ENCODE measurements at regions not wholly inside any gene's neighbourhood (a gene's known extent, or its start where the extent isn't known, plus 50 kb on each side); places are given as distances from the start of the nearest gene placed in this dataset.

GRCh38 chr5:3006526-3006925, 255.0 kb upstream of the IRX2 start:
- no peak for DNase-seq (ENCODE audit: low read depth in 4 of 4, low spot score in 3 of 4)

GRCh38 chr5:3004361-3005080, 253.0 kb upstream of the IRX2 start:
- no peak for DNase-seq (ENCODE audit: low read depth in 4 of 4, low spot score in 3 of 4)

GRCh38 chr5:3002230-3002629, 250.8 kb upstream of the IRX2 start:
- DNase-seq (ENCODE audit: low read depth in 4 of 4, low spot score in 3 of 4) = no peak

GRCh38 chr5:3000631-3001030, 249.2 kb upstream of the IRX2 start:
- no peak for DNase-seq (ENCODE audit: low read depth in 4 of 4, low spot score in 3 of 4)

GRCh38 chr5:2999926-3000325, 248.4 kb upstream of the IRX2 start:
- no peak for DNase-seq (ENCODE audit: low read depth in 4 of 4, low spot score in 3 of 4)

- no peak for DNase-seq (ENCODE audit: low read depth in 4 of 4, low spot score in 3 of 4)
These were observed 246.6 kb upstream of the IRX2 start for GRCh38 chr5:2998106-2998505.

GRCh38 chr5:2997179-2997578, 245.7 kb upstream of the IRX2 start:
- DNase-seq (ENCODE audit: low read depth in 4 of 4, low spot score in 3 of 4) = no peak

- no peak for DNase-seq (ENCODE audit: low read depth in 4 of 4, low spot score in 3 of 4)
These were observed 245.2 kb upstream of the IRX2 start for GRCh38 chr5:2996687-2997086.

GRCh38 chr5:2996248-2996647, 244.8 kb upstream of the IRX2 start:
- DNase-seq (ENCODE audit: low read depth in 4 of 4, low spot score in 3 of 4) = no peak

- no peak for DNase-seq (ENCODE audit: low read depth in 4 of 4, low spot score in 3 of 4)
These were observed 244.2 kb upstream of the IRX2 start for GRCh38 chr5:2995667-2996066.

GRCh38 chr5:2995035-2995434, 243.6 kb upstream of the IRX2 start:
- no peak for DNase-seq (ENCODE audit: low read depth in 4 of 4, low spot score in 3 of 4)

- no peak for DNase-seq (ENCODE audit: low read depth in 4 of 4, low spot score in 3 of 4)
These were observed 242.3 kb upstream of the IRX2 start for GRCh38 chr5:2993771-2994170.

GRCh38 chr5:2993301-2993700, 241.8 kb upstream of the IRX2 start:
- DNase-seq (ENCODE audit: low read depth in 4 of 4, low spot score in 3 of 4) = no peak

GRCh38 chr5:2992806-2993205, 241.3 kb upstream of the IRX2 start:
- DNase-seq (ENCODE audit: low read depth in 4 of 4, low spot score in 3 of 4) = no peak

- DNase-seq (ENCODE audit: low read depth in 4 of 4, low spot score in 3 of 4) = no peak
These were observed 240.4 kb upstream of the IRX2 start for GRCh38 chr5:2991884-2992283.

- DNase-seq (ENCODE audit: low read depth in 4 of 4, low spot score in 3 of 4) = no peak
These were observed 238.0 kb upstream of the IRX2 start for GRCh38 chr5:2989517-2989916.

GRCh38 chr5:2986301-2986700, 234.8 kb upstream of the IRX2 start:
- DNase-seq (ENCODE audit: low read depth in 4 of 4, low spot score in 3 of 4) = no peak

- no peak for DNase-seq (ENCODE audit: low read depth in 4 of 4, low spot score in 3 of 4)
These were observed 234.2 kb upstream of the IRX2 start for GRCh38 chr5:2985718-2986117.

- no peak for DNase-seq (ENCODE audit: low read depth in 4 of 4, low spot score in 3 of 4)
These were observed 232.3 kb upstream of the IRX2 start for GRCh38 chr5:2983583-2984300.

- no peak for DNase-seq (ENCODE audit: low read depth in 4 of 4, low spot score in 3 of 4)
These were observed 230.2 kb upstream of the IRX2 start for GRCh38 chr5:2981652-2982051.

GRCh38 chr5:2981035-2981434, 229.6 kb upstream of the IRX2 start:
- DNase-seq (ENCODE audit: low read depth in 4 of 4, low spot score in 3 of 4) = no peak

GRCh38 chr5:2960294-2960693, 208.8 kb upstream of the IRX2 start:
- DNase-seq (ENCODE audit: low read depth in 4 of 4, low spot score in 3 of 4) = no peak

Data from right renal pelvis (tissue), 4 donors.